ENCODE measurements at regions not wholly inside any gene's neighbourhood (a gene's known extent, or its start where the extent isn't known, plus 50 kb on each side); places are given as distances from the start of the nearest gene placed in this dataset.
"Not testable (repeated sequence)": the region's sequence is repeated elsewhere in the genome, so short reads cannot be mapped to it uniquely, and the experiment has no call there.

GRCh38 chr22:48500471-48501230 is 1327.0 kb downstream of the BRD1 start:
- Histone ChIP-seq H3K9me3 (ENCODE audit: control insufficient read depth in 1 of 2, low read length in 2 of 2) (no peaks in the 10 kb centered on the region), H3K36me3 (ENCODE audit: control insufficient read depth in 1 of 2, insufficient read depth in 2 of 2, low read length in 2 of 2) (no peaks in the 10 kb centered on the region), H3K4me3 (ENCODE audit: low read depth in 1 of 2, low read length in 2 of 2) (no peak overlapping the region), H3K27ac (ENCODE audit: low read length) (no peak overlapping the region), H3K27me3 (ENCODE audit: low read depth, low read length) (no peaks in the 10 kb centered on the region), H3K4me1 (ENCODE audit: control insufficient read depth in 1 of 2, insufficient read depth in 2 of 2, low read length in 2 of 2) (no peaks in the 10 kb centered on the region)

GRCh38 chr22:48499456-48500425 is 1327.9 kb downstream of the BRD1 start:
- H3K4me1 ChIP-seq (ENCODE audit: control insufficient read depth in 1 of 2, insufficient read depth in 2 of 2, low read length in 2 of 2): no peaks in the 10 kb centered on the region
- H3K36me3 ChIP-seq (ENCODE audit: control insufficient read depth in 1 of 2, insufficient read depth in 2 of 2, low read length in 2 of 2): no peaks in the 10 kb centered on the region
- H3K9me3 ChIP-seq (ENCODE audit: control insufficient read depth in 1 of 2, low read length in 2 of 2): no peaks in the 10 kb centered on the region
- H3K27me3 ChIP-seq (ENCODE audit: low read depth, low read length): no peaks in the 10 kb centered on the region
- H3K27ac ChIP-seq (ENCODE audit: low read length): no peak overlapping the region
- no peak overlapping the region for H3K4me3 ChIP-seq (ENCODE audit: low read depth in 1 of 2, low read length in 2 of 2)

GRCh38 chr22:48498526-48499331 is 1328.9 kb downstream of the BRD1 start:
- no peak overlapping the region for H3K27ac ChIP-seq (ENCODE audit: low read length)
- no peaks in the 10 kb centered on the region for H3K36me3 ChIP-seq (ENCODE audit: control insufficient read depth in 1 of 2, insufficient read depth in 2 of 2, low read length in 2 of 2)
- no peaks in the 10 kb centered on the region for H3K9me3 ChIP-seq (ENCODE audit: control insufficient read depth in 1 of 2, low read length in 2 of 2)
- H3K27me3 ChIP-seq (ENCODE audit: low read depth, low read length): no peaks in the 10 kb centered on the region
- H3K4me3 ChIP-seq (ENCODE audit: low read depth in 1 of 2, low read length in 2 of 2): no peak overlapping the region
- H3K4me1 ChIP-seq (ENCODE audit: control insufficient read depth in 1 of 2, insufficient read depth in 2 of 2, low read length in 2 of 2): no peaks in the 10 kb centered on the region

GRCh38 chr22:48497743-48498520 is 1329.7 kb downstream of the BRD1 start:
- H3K9me3 ChIP-seq (ENCODE audit: control insufficient read depth in 1 of 2, low read length in 2 of 2); H3K36me3 ChIP-seq (ENCODE audit: control insufficient read depth in 1 of 2, insufficient read depth in 2 of 2, low read length in 2 of 2); H3K4me1 ChIP-seq (ENCODE audit: control insufficient read depth in 1 of 2, insufficient read depth in 2 of 2, low read length in 2 of 2); H3K27me3 ChIP-seq (ENCODE audit: low read depth, low read length); H3K27ac ChIP-seq (ENCODE audit: low read length); H3K4me3 ChIP-seq (ENCODE audit: low read depth in 1 of 2, low read length in 2 of 2): not testable (repeated sequence)

GRCh38 chr22:48496987-48497650 is 1330.6 kb downstream of the BRD1 start:
- no peaks in the 10 kb centered on the region for H3K36me3 ChIP-seq (ENCODE audit: control insufficient read depth in 1 of 2, insufficient read depth in 2 of 2, low read length in 2 of 2)
- no peak overlapping the region for H3K4me3 ChIP-seq (ENCODE audit: low read depth in 1 of 2, low read length in 2 of 2)
- no peaks in the 10 kb centered on the region for H3K9me3 ChIP-seq (ENCODE audit: control insufficient read depth in 1 of 2, low read length in 2 of 2)
- no peak overlapping the region for H3K27ac ChIP-seq (ENCODE audit: low read length)
- no peaks in the 10 kb centered on the region for H3K4me1 ChIP-seq (ENCODE audit: control insufficient read depth in 1 of 2, insufficient read depth in 2 of 2, low read length in 2 of 2)
- no peaks in the 10 kb centered on the region for H3K27me3 ChIP-seq (ENCODE audit: low read depth, low read length)

- Histone ChIP-seq H3K36me3 (ENCODE audit: control insufficient read depth in 1 of 2, insufficient read depth in 2 of 2, low read length in 2 of 2) (no peaks in the 10 kb centered on the region), H3K27me3 (ENCODE audit: low read depth, low read length) (peaks cover 1% of the 10 kb centered on the region), H3K4me3 (ENCODE audit: low read depth in 1 of 2, low read length in 2 of 2) (no peak overlapping the region), H3K4me1 (ENCODE audit: control insufficient read depth in 1 of 2, insufficient read depth in 2 of 2, low read length in 2 of 2) (no peaks in the 10 kb centered on the region), H3K27ac (ENCODE audit: low read length) (no peak overlapping the region), H3K9me3 (ENCODE audit: control insufficient read depth in 1 of 2, low read length in 2 of 2) (no peaks in the 10 kb centered on the region)
These were observed 1331.3 kb downstream of the BRD1 start for GRCh38 chr22:48496226-48496845.

- Histone ChIP-seq H3K36me3 (ENCODE audit: control insufficient read depth in 1 of 2, insufficient read depth in 2 of 2, low read length in 2 of 2) (no peaks in the 10 kb centered on the region), H3K4me1 (ENCODE audit: control insufficient read depth in 1 of 2, insufficient read depth in 2 of 2, low read length in 2 of 2) (peaks cover 0 to 2% of the 10 kb centered on the region in 2 donors), H3K9me3 (ENCODE audit: control insufficient read depth in 1 of 2, low read length in 2 of 2) (no peaks in the 10 kb centered on the region), H3K4me3 (ENCODE audit: low read depth in 1 of 2, low read length in 2 of 2) (no peak overlapping the region), H3K27me3 (ENCODE audit: low read depth, low read length) (peaks cover 7% of the 10 kb centered on the region), H3K27ac (ENCODE audit: low read length) (no peak overlapping the region)
These were observed 1332.0 kb downstream of the BRD1 start for GRCh38 chr22:48495751-48496080.

GRCh38 chr22:48494968-48495750 is 1332.5 kb downstream of the BRD1 start:
- H3K36me3 ChIP-seq (ENCODE audit: control insufficient read depth in 1 of 2, insufficient read depth in 2 of 2, low read length in 2 of 2): no peaks in the 10 kb centered on the region
- peaks cover 0 to 8% of the 10 kb centered on the region in 2 donors for H3K4me1 ChIP-seq (ENCODE audit: control insufficient read depth in 1 of 2, insufficient read depth in 2 of 2, low read length in 2 of 2)
- H3K27me3 ChIP-seq (ENCODE audit: low read depth, low read length): peaks cover 9% of the 10 kb centered on the region
- H3K9me3 ChIP-seq (ENCODE audit: control insufficient read depth in 1 of 2, low read length in 2 of 2): no peaks in the 10 kb centered on the region
- no peak overlapping the region for H3K4me3 ChIP-seq (ENCODE audit: low read depth in 1 of 2, low read length in 2 of 2)
- H3K27ac ChIP-seq (ENCODE audit: low read length): no peak overlapping the region

- Histone ChIP-seq H3K4me1 (ENCODE audit: control insufficient read depth in 1 of 2, insufficient read depth in 2 of 2, low read length in 2 of 2) (peaks cover 0 to 14% of the 10 kb centered on the region in 2 donors), H3K36me3 (ENCODE audit: control insufficient read depth in 1 of 2, insufficient read depth in 2 of 2, low read length in 2 of 2) (no peaks in the 10 kb centered on the region), H3K9me3 (ENCODE audit: control insufficient read depth in 1 of 2, low read length in 2 of 2) (no peaks in the 10 kb centered on the region), H3K27me3 (ENCODE audit: low read depth, low read length) (peaks cover 9% of the 10 kb centered on the region), H3K4me3 (ENCODE audit: low read depth in 1 of 2, low read length in 2 of 2) (no peak overlapping the region), H3K27ac (ENCODE audit: low read length) (no peak overlapping the region)
These were observed 1333.3 kb downstream of the BRD1 start for GRCh38 chr22:48494256-48494967.

Data from muscle layer of duodenum (tissue), 2 donors.